ENCODE measurements at regions not wholly inside any gene's neighbourhood (a gene's known extent, or its start where the extent isn't known, plus 50 kb on each side); places are given as distances from the start of the nearest gene placed in this dataset.

DNA sequence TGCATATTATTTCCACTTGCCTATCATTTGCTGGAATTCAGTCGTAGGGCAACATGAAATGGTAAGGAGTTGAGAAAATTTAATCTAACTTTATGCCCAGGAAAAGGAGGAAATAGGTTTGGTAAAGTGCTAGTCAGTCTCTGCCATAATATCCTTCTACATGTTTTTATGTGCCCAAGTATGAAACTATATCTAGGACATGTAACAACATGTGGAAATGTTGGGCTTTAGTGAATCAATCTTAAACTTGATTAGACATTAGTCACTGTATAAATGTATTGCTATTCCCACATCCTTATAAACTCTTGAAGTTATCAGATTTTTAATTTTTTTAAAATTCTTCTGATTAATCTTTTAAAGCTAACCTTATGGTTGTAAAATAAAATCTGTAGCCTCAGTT, 204.7 kb upstream of the ZRANB2 start:
- H3K4me1 Mint-ChIP-seq (ENCODE audit: low read depth) = no peaks in the 10 kb centered on the region
- DNase-seq (ENCODE audit: low spot score) = no peak
- H3K27ac Mint-ChIP-seq (ENCODE audit: unreplicated experiment) = no peak overlapping the region
- no peak overlapping the region for H3K4me3 Mint-ChIP-seq (ENCODE audit: unreplicated experiment)
- H3K36me3 Mint-ChIP-seq (ENCODE audit: low read depth) = no peaks in the 10 kb centered on the region
- H3K27me3 Mint-ChIP-seq (ENCODE audit: low read depth) = no peaks in the 10 kb centered on the region
- no peak for TF ChIP-seq CTCF (IDR thresholded peaks at IDR 0.05)
- peaks cover 16% of the 10 kb centered on the region for H3K9me3 Mint-ChIP-seq (ENCODE audit: low read depth)

GRCh38 chr1:71276466-71276865, 195.6 kb upstream of the ZRANB2 start:
- Mint-ChIP-seq H3K36me3 (ENCODE audit: low read depth) (no peaks in the 10 kb centered on the region), H3K9me3 (ENCODE audit: low read depth) (no peaks in the 10 kb centered on the region), H3K27me3 (ENCODE audit: low read depth) (peaks cover 12% of the 10 kb centered on the region), H3K4me3 (ENCODE audit: unreplicated experiment) (no peak overlapping the region), H3K27ac (ENCODE audit: unreplicated experiment) (no peak overlapping the region), H3K4me1 (ENCODE audit: low read depth) (no peaks in the 10 kb centered on the region)
- no peak for DNase-seq (ENCODE audit: low spot score)
- no peak for TF ChIP-seq CTCF (IDR thresholded peaks at IDR 0.05)

- H3K4me1 Mint-ChIP-seq (ENCODE audit: low read depth) = no peaks in the 10 kb centered on the region
- no peaks in the 10 kb centered on the region for H3K36me3 Mint-ChIP-seq (ENCODE audit: low read depth)
- TF ChIP-seq CTCF (IDR thresholded peaks at IDR 0.05) = no peak
- no peaks in the 10 kb centered on the region for H3K9me3 Mint-ChIP-seq (ENCODE audit: low read depth)
- DNase-seq (ENCODE audit: low spot score) = no peak
- H3K4me3 Mint-ChIP-seq (ENCODE audit: unreplicated experiment) = no peak overlapping the region
- H3K27ac Mint-ChIP-seq (ENCODE audit: unreplicated experiment) = no peak overlapping the region
- peaks cover 6% of the 10 kb centered on the region for H3K27me3 Mint-ChIP-seq (ENCODE audit: low read depth)
Observed at GRCh38 chr1:71273334-71273733, 192.5 kb upstream of the ZRANB2 start.

- Mint-ChIP-seq H3K27me3 (ENCODE audit: low read depth) (peaks cover 10% of the 10 kb centered on the region), H3K9me3 (ENCODE audit: low read depth) (no peaks in the 10 kb centered on the region), H3K36me3 (ENCODE audit: low read depth) (no peaks in the 10 kb centered on the region), H3K4me1 (ENCODE audit: low read depth) (no peaks in the 10 kb centered on the region), H3K27ac (ENCODE audit: unreplicated experiment) (no peak overlapping the region), H3K4me3 (ENCODE audit: unreplicated experiment) (no peak overlapping the region)
- TF ChIP-seq CTCF (IDR thresholded peaks at IDR 0.05) = no peak
- DNase-seq (ENCODE audit: low spot score) = peak; percentile 61
Observed at GRCh38 chr1:71270394-71270915, 189.6 kb upstream of the ZRANB2 start.

DNA sequence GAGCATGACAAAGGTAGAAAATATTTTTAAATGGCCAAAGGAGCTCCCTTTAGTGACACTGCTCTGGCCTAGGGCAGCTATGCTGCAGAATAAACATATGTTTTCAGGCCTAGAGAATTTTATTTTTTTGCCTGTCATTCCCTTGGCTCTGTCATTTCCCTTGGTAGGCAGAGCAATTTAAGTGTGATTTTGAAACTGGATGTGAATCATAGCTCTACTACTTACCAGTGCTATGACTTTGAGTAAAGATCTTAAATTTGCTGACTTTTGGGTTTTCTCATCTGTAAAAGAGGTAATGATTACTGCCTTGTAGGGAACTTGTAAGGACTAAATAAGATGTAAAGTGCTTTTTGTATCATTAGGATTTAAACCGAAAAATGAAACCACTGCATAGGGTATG, 189.0 kb upstream of the ZRANB2 start:
- Mint-ChIP-seq H3K36me3 (ENCODE audit: low read depth) (no peaks in the 10 kb centered on the region), H3K27ac (ENCODE audit: unreplicated experiment) (no peak overlapping the region), H3K9me3 (ENCODE audit: low read depth) (no peaks in the 10 kb centered on the region), H3K4me1 (ENCODE audit: low read depth) (no peaks in the 10 kb centered on the region), H3K4me3 (ENCODE audit: unreplicated experiment) (no peak overlapping the region), H3K27me3 (ENCODE audit: low read depth) (peaks cover 12% of the 10 kb centered on the region)
- no peak for DNase-seq (ENCODE audit: low spot score)
- TF ChIP-seq CTCF (IDR thresholded peaks at IDR 0.05) = no peak
